Common myeloid progenitor, CD34-positive (primary cell): ENCODE measurements at regions not wholly inside any gene's neighbourhood (a gene's known extent, or its start where the extent isn't known, plus 50 kb on each side); places are given as distances from the start of the nearest gene placed in this dataset.

Source experiments
- CTCF ChIA-PET: fragments of 350-600 bp; sonication (Branson Sonifier 250); formaldehyde crosslinking; loops from one replicate; lab custom pipeline; 2021; ENCODE audit warnings: antibody characterized with exemption; lab: Charles Lee
- POLR2A ChIA-PET: fragments of 350-600 bp; sonication (Branson Sonifier 250); formaldehyde crosslinking; loops from one replicate; lab custom pipeline; 2021; ENCODE audit warnings: antibody characterized with exemption; lab: Charles Lee
- DNase-seq, 3 donors: peaks; one replicate each; pipeline versions ENCODE4 v3.0.0 to v3.0.0-alpha.2; 2013
- H3K27ac ChIP-seq, 2 experiments: 1 replicate in 1 of 2; 2 replicates in 1 of 2; pipeline ENCODE4 v1.7.0; 2013; ENCODE audit warnings: inconsistent platforms in 2 of 2, low read length in 2 of 2, mild to moderate bottlenecking in 2 of 2, low read depth in 1 of 2, moderate library complexity in 1 of 2; ENCODE audit not compliant: severe bottlenecking in 2 of 2, insufficient read depth in 1 of 2, poor library complexity in 1 of 2
- H3K27me3 ChIP-seq, 5 experiments: replicated peaks in 2 of 5; 1 replicate in 3 of 5; 2 replicates in 2 of 5; pipeline versions ENCODE4 v1.6.1 to v1.7.0; 2013; ENCODE audit warnings: low read length in 4 of 5, mild to moderate bottlenecking in 2 of 5, moderate library complexity in 2 of 5, inconsistent platforms in 1 of 5; ENCODE audit not compliant: insufficient read depth in 5 of 5, control insufficient read depth in 4 of 5
- H3K36me3 ChIP-seq, 4 experiments: 1 replicate in 2 of 4; 2 replicates in 2 of 4; pipeline versions ENCODE4 v1.6.1 to v1.7.0; 2013; ENCODE audit warnings: low read length in 3 of 4, control low read depth in 1 of 4, mild to moderate bottlenecking in 1 of 4; ENCODE audit not compliant: control insufficient read depth in 4 of 4, insufficient read depth in 4 of 4
- H3K4me1 ChIP-seq, 4 experiments: 1 replicate in 3 of 4; 2 replicates in 1 of 4; pipeline versions ENCODE4 v1.6.1 to v1.7.1; 2013; ENCODE audit warnings: low read length in 3 of 4, mild to moderate bottlenecking in 3 of 4, control low read depth in 1 of 4, inconsistent platforms in 1 of 4, moderate library complexity in 1 of 4; ENCODE audit not compliant: control insufficient read depth in 4 of 4, insufficient read depth in 4 of 4; ENCODE audit errors: control extremely low read depth in 1 of 4
- H3K4me3 ChIP-seq, 7 experiments: 1 replicate in 4 of 7; 2 replicates in 3 of 7; pipeline versions ENCODE4 v1.5.1 to v1.7.0; 2013; ENCODE audit warnings: mild to moderate bottlenecking in 7 of 7, low read length in 6 of 7, moderate library complexity in 6 of 7, inconsistent platforms in 2 of 7, low read depth in 2 of 7, control low read depth in 1 of 7; ENCODE audit not compliant: insufficient read depth in 4 of 7, control insufficient read depth in 1 of 7; ENCODE audit errors: extremely low read depth in 1 of 7
- H3K9me3 ChIP-seq, 5 experiments: 1 replicate in 4 of 5; 2 replicates in 1 of 5; pipeline versions ENCODE4 v1.6.1 to v1.7.1; 2013; ENCODE audit warnings: low read length in 4 of 5, mild to moderate bottlenecking in 2 of 5, inconsistent platforms in 1 of 5, low read depth in 1 of 5, moderate library complexity in 1 of 5; ENCODE audit not compliant: control insufficient read depth in 4 of 5, insufficient read depth in 2 of 5; ENCODE audit errors: control extremely low read depth in 1 of 5
- WGBS: methylation state at CpG from one replicate; pipeline ENCODE4 v1.1.5; 2013; ENCODE audit not compliant: insufficient coverage; 5-methylcytosine and 5-hydroxymethylcytosine counted together

- ChIA-PET CTCF (interaction anchor here (1.1 to 1.5 kb wide), 2 partner anchors 9 to 13 kb away, joined by 3 to 6 read pairs; no protein-coding TSS in a partner anchor), POLR2A (no interaction called here)
- Histone ChIP-seq H3K36me3 (no peaks in the 10 kb centered on the region), H3K4me1 (no peaks in the 10 kb centered on the region), H3K27ac (no peak overlapping the region), H3K27me3 (no peaks in the 10 kb centered on the region), H3K9me3 (no peaks in the 10 kb centered on the region), H3K4me3 (no peak overlapping the region)
- no peak for DNase-seq
- 100% methylated on average over 3 of the region's 5 CpGs for whole genome bisulfite sequencing
These were observed 413.9 kb upstream of the MDFIC2 start for GRCh38 chr3:70726096-70726938.

GRCh38 chr3:70722018-70722417, 409.6 kb upstream of the MDFIC2 start:
- no peak overlapping the region for H3K27ac ChIP-seq
- ChIA-PET CTCF (no interaction called here), POLR2A (no interaction called here)
- H3K4me1 ChIP-seq: no peaks in the 10 kb centered on the region
- no peak overlapping the region for H3K4me3 ChIP-seq
- 100% methylated on average over 1 of the region's 1 CpG for WGBS
- no peaks in the 10 kb centered on the region for H3K27me3 ChIP-seq
- H3K36me3 ChIP-seq: no peaks in the 10 kb centered on the region
- no peak for DNase-seq
- H3K9me3 ChIP-seq: no peaks in the 10 kb centered on the region

DNA sequence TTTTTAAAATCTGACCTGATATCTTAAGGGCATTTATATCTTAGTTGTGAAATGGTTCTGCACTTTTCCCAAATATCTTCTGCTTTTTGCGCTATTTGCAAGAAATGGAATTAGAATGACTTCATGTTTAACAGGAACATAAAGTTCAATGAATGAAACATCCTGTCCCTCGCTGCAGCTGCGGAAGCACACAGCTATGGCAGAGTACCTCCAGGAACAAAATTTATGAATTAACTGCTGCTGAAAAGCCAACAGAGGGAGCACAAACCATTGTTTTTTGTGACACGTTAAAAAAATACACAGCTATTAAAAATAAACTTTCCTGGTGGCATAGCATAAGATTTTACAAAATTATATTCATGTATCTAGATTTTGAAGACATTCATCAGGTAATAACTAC, 404.4 kb upstream of the MDFIC2 start:
- no peaks in the 10 kb centered on the region for H3K27me3 ChIP-seq
- H3K4me1 ChIP-seq: no peaks in the 10 kb centered on the region
- POLR2A ChIA-PET: no interaction called here
- H3K36me3 ChIP-seq: no peaks in the 10 kb centered on the region
- WGBS: 0% methylated on average over 2 of the region's 4 CpGs
- CTCF ChIA-PET: interaction anchor here (0.8 to 2.4 kb wide), 7 partner anchors 10 to 938 kb away, joined by 3 to 6 read pairs (median 5); no protein-coding TSS in a partner anchor
- peaks cover 0 to 20% (median 9%) of the 10 kb centered on the region in 5 experiments for H3K9me3 ChIP-seq
- H3K4me3 ChIP-seq: no peak overlapping the region
- DNase-seq: peak; percentile 40 to 71 (median 70)
- no peak overlapping the region for H3K27ac ChIP-seq

- ChIA-PET CTCF (no interaction called here), POLR2A (no interaction called here)
- DNase-seq: peak in 1 of 3 donors; percentile 4
- Histone ChIP-seq H3K27ac (no peak overlapping the region), H3K9me3 (peaks cover 0 to 29% (median 9%) of the 10 kb centered on the region in 5 experiments), H3K4me1 (no peaks in the 10 kb centered on the region), H3K4me3 (no peak overlapping the region), H3K27me3 (no peaks in the 10 kb centered on the region), H3K36me3 (no peaks in the 10 kb centered on the region)
- 93% methylated on average over 1 of the region's 1 CpG for WGBS
These were observed 400.1 kb upstream of the MDFIC2 start for GRCh38 chr3:70712449-70713082.

GRCh38 chr3:70703305-70704102, 391.1 kb upstream of the MDFIC2 start:
- H3K9me3 ChIP-seq: no peaks in the 10 kb centered on the region
- peaks cover 0 to 10% (median 6%) of the 10 kb centered on the region in 4 experiments for H3K4me1 ChIP-seq
- WGBS: 55% methylated on average over 8 of the region's 16 CpGs
- ChIA-PET CTCF (interaction anchor here (0.6 kb wide), 1 partner anchor 583 kb away, joined by 3 read pairs; no protein-coding TSS in a partner anchor), POLR2A (no interaction called here)
- DNase-seq: peak in 2 of 3 donors; percentile 19 to 40
- no peak overlapping the region for H3K27ac ChIP-seq
- H3K4me3 ChIP-seq: peak overlapping the region in 5 of 7 experiments; percentile 12 to 61 (median 37)
- no peaks in the 10 kb centered on the region for H3K36me3 ChIP-seq
- H3K27me3 ChIP-seq: no peaks in the 10 kb centered on the region

GRCh38 chr3:70702132-70702531, 389.7 kb upstream of the MDFIC2 start:
- POLR2A ChIA-PET: no interaction called here
- no peak overlapping the region for H3K27ac ChIP-seq
- no peak overlapping the region for H3K4me3 ChIP-seq
- DNase-seq: peak in 2 of 3 donors; percentile 4 to 17
- no peaks in the 10 kb centered on the region for H3K36me3 ChIP-seq
- CTCF ChIA-PET: no interaction called here
- H3K4me1 ChIP-seq: peaks cover 0 to 10% (median 6%) of the 10 kb centered on the region in 4 experiments
- no peaks in the 10 kb centered on the region for H3K27me3 ChIP-seq
- H3K9me3 ChIP-seq: no peaks in the 10 kb centered on the region
- WGBS: 80% methylated on average over 2 of the region's 2 CpGs
